Stimulated activated naive B cell treated with anti-CD40 and anti-IgM and Interleukin-4, amounts not matched to agents 10 μg/mL and 1 μg/mL and 100 μg/mL, for 72 hours (primary cell): ENCODE measurements at regions not wholly inside any gene's neighbourhood (a gene's known extent, or its start where the extent isn't known, plus 50 kb on each side); places are given as distances from the start of the nearest gene placed in this dataset.
"Not testable (repeated sequence)": the region's sequence is repeated elsewhere in the genome, so short reads cannot be mapped to it uniquely, and the experiment has no call there.

Experiments
- ATAC-seq, 2 donors: fragments of 150-1000 bp; cut with Tn5 transposase; replicated peaks; 2 replicates each; pipeline ENCODE4 v1.10.0; 2021; ENCODE audit warnings: moderate library complexity in 1 of 2
- DNase-seq: peaks from one replicate; pipeline ENCODE4 v3.0.0; 2021
- H3K27ac Mint-ChIP-seq: one replicate; pipeline ENCODE4 v1.8.0; 2022; ENCODE audit warnings: mild to moderate bottlenecking, mixed read lengths
- H3K27me3 Mint-ChIP-seq, 2 donors: one replicate each; pipeline ENCODE4 v1.8.0; 2022; ENCODE audit warnings: mixed read lengths in 2 of 2
- H3K36me3 Mint-ChIP-seq, 2 donors: one replicate each; pipeline ENCODE4 v1.8.0; 2022; ENCODE audit warnings: mixed read lengths in 2 of 2, mild to moderate bottlenecking in 1 of 2
- H3K4me1 Mint-ChIP-seq, 2 donors: one replicate each; pipeline ENCODE4 v1.8.0; 2022; ENCODE audit warnings: mixed read lengths in 2 of 2, mild to moderate bottlenecking in 1 of 2
- H3K4me3 Mint-ChIP-seq, 2 donors: one replicate each; pipeline ENCODE4 v1.8.0; 2022; ENCODE audit warnings: mild to moderate bottlenecking in 2 of 2, mixed read lengths in 2 of 2, moderate library complexity in 1 of 2
- H3K9me3 Mint-ChIP-seq, 2 donors: one replicate each; pipeline ENCODE4 v1.8.0; 2022; ENCODE audit warnings: mixed read lengths in 2 of 2, mild to moderate bottlenecking in 1 of 2

GRCh38 chr11:103820345-103820744 is 216.1 kb upstream of the DDI1 start:
- H3K9me3 Mint-ChIP-seq, H3K36me3 Mint-ChIP-seq, ATAC-seq, DNase-seq, H3K27me3 Mint-ChIP-seq, H3K4me3 Mint-ChIP-seq, H3K27ac Mint-ChIP-seq, H3K4me1 Mint-ChIP-seq: not testable (repeated sequence)

- no peak for ATAC-seq
- no peak for DNase-seq
- Mint-ChIP-seq H3K27ac (no peak overlapping the region), H3K27me3 (peaks cover 8 to 9% of the 10 kb centered on the region in 2 donors), H3K9me3 (peaks cover 1 to 5% of the 10 kb centered on the region in 2 donors), H3K36me3 (no peaks in the 10 kb centered on the region), H3K4me3 (no peak overlapping the region), H3K4me1 (no peaks in the 10 kb centered on the region)
Measured at GRCh38 chr11:103824116-103824515, 212.3 kb upstream of the DDI1 start.

DNA sequence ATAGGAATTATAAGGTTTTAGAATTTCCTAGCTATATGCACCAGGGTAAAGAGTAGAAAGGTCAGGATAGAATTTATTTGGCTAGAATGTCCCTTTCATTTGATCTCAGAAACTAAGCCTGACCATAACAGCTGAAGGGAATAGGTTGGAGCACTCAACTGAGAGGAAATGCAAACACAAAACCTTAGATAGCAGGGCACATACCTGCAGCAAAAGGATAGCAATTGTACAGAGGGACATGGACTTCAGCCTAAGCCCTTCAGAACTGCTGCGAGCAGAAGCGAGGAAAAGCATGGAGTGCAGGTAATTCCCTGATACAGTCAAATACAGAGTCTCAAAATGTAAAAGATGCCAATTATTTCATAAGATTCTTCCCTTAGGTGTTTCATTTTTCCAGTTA is 211.0 kb upstream of the DDI1 start:
- H3K27ac Mint-ChIP-seq, result no peak overlapping the region
- H3K4me1 Mint-ChIP-seq, result no peaks in the 10 kb centered on the region
- H3K4me3 Mint-ChIP-seq, result no peak overlapping the region
- no peak for DNase-seq
- peaks cover 4 to 7% of the 10 kb centered on the region in 2 donors for H3K27me3 Mint-ChIP-seq
- no peaks in the 10 kb centered on the region for H3K36me3 Mint-ChIP-seq
- no peak for ATAC-seq
- peaks cover 6 to 10% of the 10 kb centered on the region in 2 donors for H3K9me3 Mint-ChIP-seq

- H3K36me3 Mint-ChIP-seq, result peaks cover 0 to 1% of the 10 kb centered on the region in 2 donors
- DNase-seq, result no peak
- H3K4me3 Mint-ChIP-seq, result no peak overlapping the region
- no peak overlapping the region for H3K27ac Mint-ChIP-seq
- H3K4me1 Mint-ChIP-seq, result no peaks in the 10 kb centered on the region
- peaks cover 10 to 21% of the 10 kb centered on the region in 2 donors for H3K27me3 Mint-ChIP-seq
- no peak for ATAC-seq
- H3K9me3 Mint-ChIP-seq, result peaks cover 16% of the 10 kb centered on the region in 2 donors
Measured at GRCh38 chr11:103826856-103827255, 209.6 kb upstream of the DDI1 start.

DNA sequence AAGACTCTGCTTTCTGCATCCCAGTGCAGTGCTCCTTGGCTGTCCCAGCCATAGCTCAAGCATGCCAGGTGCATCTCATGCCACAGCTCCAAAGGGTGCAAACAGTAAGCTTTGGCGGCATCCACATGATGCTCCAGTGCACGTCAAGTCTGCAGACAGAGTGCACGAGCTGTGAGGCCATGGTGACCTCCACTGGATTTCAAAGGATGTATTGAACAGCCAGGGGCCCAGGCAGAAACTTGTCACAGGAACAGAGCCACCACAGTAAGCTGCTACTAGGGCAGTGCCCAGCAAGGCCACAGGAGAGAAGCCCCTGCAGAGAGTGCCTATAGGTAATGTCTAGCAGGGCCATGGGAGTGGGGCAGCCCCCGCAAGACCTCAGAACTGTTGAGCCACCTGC is 206.8 kb upstream of the DDI1 start:
- Mint-ChIP-seq H3K27me3 (peaks cover 12 to 38% of the 10 kb centered on the region in 2 donors), H3K27ac (no peak overlapping the region), H3K9me3 (peaks cover 22 to 32% of the 10 kb centered on the region in 2 donors), H3K4me3 (no peak overlapping the region), H3K36me3 (peaks cover 0 to 4% of the 10 kb centered on the region in 2 donors), H3K4me1 (no peaks in the 10 kb centered on the region)
- DNase-seq (no peak), ATAC-seq (no peak)

GRCh38 chr11:103830205-103830604 is 206.2 kb upstream of the DDI1 start:
- H3K4me3 Mint-ChIP-seq, result no peak overlapping the region
- peaks cover 12 to 38% of the 10 kb centered on the region in 2 donors for H3K27me3 Mint-ChIP-seq
- H3K4me1 Mint-ChIP-seq, result no peaks in the 10 kb centered on the region
- peaks cover 22 to 32% of the 10 kb centered on the region in 2 donors for H3K9me3 Mint-ChIP-seq
- ATAC-seq (no peak), DNase-seq (no peak)
- H3K36me3 Mint-ChIP-seq, result peaks cover 0 to 4% of the 10 kb centered on the region in 2 donors
- H3K27ac Mint-ChIP-seq, result no peak overlapping the region

- Mint-ChIP-seq H3K36me3 (peaks cover 0 to 4% of the 10 kb centered on the region in 2 donors), H3K27me3 (peaks cover 12 to 38% of the 10 kb centered on the region in 2 donors), H3K27ac (no peak overlapping the region), H3K9me3 (peaks cover 25 to 38% of the 10 kb centered on the region in 2 donors), H3K4me3 (no peak overlapping the region), H3K4me1 (no peaks in the 10 kb centered on the region)
- ATAC-seq, result no peak
- DNase-seq, result no peak
Measured at GRCh38 chr11:103832762-103833161, 203.7 kb upstream of the DDI1 start.

DNA sequence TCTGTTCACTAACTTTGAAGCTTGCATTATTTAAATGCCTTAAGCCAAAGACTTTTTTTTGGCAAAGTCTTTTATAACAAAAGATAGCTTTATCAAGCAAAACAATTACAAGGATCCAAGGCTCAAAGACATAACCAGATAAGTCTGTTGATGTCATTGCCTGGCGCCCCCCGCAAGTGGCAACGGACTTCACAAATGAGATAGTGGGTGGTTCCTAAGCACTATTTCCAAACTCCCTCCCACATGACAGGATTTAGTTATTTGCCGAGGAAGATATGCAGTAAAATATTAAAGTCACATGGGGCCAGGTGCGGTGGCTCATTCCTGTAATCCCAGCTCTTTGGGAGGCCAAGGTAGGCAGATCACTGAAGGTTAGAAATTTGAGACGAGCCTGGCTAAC is 194.2 kb upstream of the DDI1 start:
- H3K27ac Mint-ChIP-seq, result no peak overlapping the region
- no peaks in the 10 kb centered on the region for H3K27me3 Mint-ChIP-seq
- DNase-seq (no peak), ATAC-seq (no peak)
- H3K4me3 Mint-ChIP-seq, result no peak overlapping the region
- H3K9me3 Mint-ChIP-seq, result no peaks in the 10 kb centered on the region
- no peaks in the 10 kb centered on the region for H3K36me3 Mint-ChIP-seq
- peaks cover 0 to 2% of the 10 kb centered on the region in 2 donors for H3K4me1 Mint-ChIP-seq

- no peak for ATAC-seq
- Mint-ChIP-seq H3K4me3 (no peak overlapping the region), H3K4me1 (peaks cover 0 to 2% of the 10 kb centered on the region in 2 donors), H3K27me3 (no peaks in the 10 kb centered on the region), H3K27ac (no peak overlapping the region), H3K36me3 (no peaks in the 10 kb centered on the region), H3K9me3 (no peaks in the 10 kb centered on the region)
- DNase-seq, result no peak
Measured at GRCh38 chr11:103842795-103843194, 193.6 kb upstream of the DDI1 start.

DNA sequence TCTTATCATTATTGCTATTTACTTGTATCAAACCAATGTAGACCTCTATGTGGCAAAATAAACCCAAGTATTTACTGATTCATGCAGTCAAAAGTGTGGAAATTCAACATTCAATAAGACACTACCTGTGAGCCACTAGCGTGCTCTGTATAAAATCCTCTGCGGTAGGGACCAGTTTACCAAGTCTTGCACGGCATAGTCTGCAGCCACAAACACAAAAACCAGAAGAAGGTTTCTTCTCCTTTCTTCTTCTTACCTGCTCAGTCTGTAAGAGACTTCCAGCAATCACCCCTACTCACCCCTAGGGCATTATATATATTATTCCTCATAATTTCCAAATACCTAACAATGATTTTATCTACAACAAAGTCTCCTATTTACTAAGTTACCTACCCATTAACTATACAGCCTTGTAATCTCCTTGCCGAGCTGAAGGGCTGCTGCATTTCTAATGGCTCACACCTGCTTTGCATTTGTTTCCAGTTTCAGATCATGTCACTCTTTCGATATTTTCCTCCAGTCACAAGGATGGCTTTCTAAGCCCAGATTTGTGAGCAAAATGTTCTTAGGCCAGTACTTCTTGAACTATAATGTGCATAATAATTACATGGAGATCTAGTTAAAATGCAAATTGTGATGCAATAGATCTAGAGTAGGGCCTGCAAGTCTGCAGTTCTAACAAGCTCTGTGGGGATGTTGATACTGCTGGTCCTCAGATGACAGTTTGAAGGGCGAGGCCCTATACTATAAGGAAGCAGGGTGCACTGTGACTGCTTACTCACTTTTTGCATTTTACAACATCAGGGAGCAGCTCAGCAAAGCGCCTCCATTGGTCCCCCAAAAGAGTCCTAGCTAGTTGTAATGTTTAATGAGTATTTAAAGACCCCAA is 191.9 kb upstream of the DDI1 start:
- Mint-ChIP-seq H3K4me3 (no peak overlapping the region), H3K27me3 (peaks cover 0 to 5% of the 10 kb centered on the region in 2 donors), H3K36me3 (no peaks in the 10 kb centered on the region), H3K9me3 (no peaks in the 10 kb centered on the region), H3K27ac (no peak overlapping the region), H3K4me1 (peaks cover 0 to 2% of the 10 kb centered on the region in 2 donors)
- ATAC-seq, result no peak
- DNase-seq, result no peak

GRCh38 chr11:103845331-103845730 is 191.1 kb upstream of the DDI1 start:
- no peak overlapping the region for H3K27ac Mint-ChIP-seq
- no peaks in the 10 kb centered on the region for H3K9me3 Mint-ChIP-seq
- no peak overlapping the region for H3K4me3 Mint-ChIP-seq
- ATAC-seq (no peak), DNase-seq (no peak)
- H3K27me3 Mint-ChIP-seq, result peaks cover 0 to 8% of the 10 kb centered on the region in 2 donors
- peaks cover 0 to 2% of the 10 kb centered on the region in 2 donors for H3K4me1 Mint-ChIP-seq
- H3K36me3 Mint-ChIP-seq, result no peaks in the 10 kb centered on the region

GRCh38 chr11:103848686-103849085 is 187.8 kb upstream of the DDI1 start:
- no peaks in the 10 kb centered on the region for H3K9me3 Mint-ChIP-seq
- peaks cover 0 to 2% of the 10 kb centered on the region in 2 donors for H3K4me1 Mint-ChIP-seq
- no peak overlapping the region for H3K27ac Mint-ChIP-seq
- DNase-seq (no peak), ATAC-seq (no peak)
- peaks cover 0 to 11% of the 10 kb centered on the region in 2 donors for H3K27me3 Mint-ChIP-seq
- no peaks in the 10 kb centered on the region for H3K36me3 Mint-ChIP-seq
- no peak overlapping the region for H3K4me3 Mint-ChIP-seq

DNA sequence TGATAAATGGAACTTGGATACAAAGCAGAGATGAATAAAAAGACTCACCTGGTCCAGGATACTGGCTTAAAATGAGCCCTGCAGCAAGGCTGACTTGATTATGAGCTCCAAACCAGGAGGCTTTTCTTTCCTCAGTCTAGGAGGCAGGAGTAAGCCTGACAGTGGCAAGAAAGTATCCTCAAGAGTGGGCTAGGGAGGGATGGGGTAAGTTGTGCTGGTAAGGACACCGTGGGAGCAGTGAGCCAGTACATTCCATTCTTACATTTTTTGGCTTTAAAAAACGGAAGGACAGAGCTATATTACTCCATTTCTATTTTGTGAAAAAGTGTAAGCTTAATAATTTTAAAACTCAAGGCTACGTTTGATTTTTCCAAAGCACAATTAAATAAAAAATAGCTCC is 187.1 kb upstream of the DDI1 start:
- no peak overlapping the region for H3K4me3 Mint-ChIP-seq
- ATAC-seq (no peak), DNase-seq (no peak)
- H3K9me3 Mint-ChIP-seq, result no peaks in the 10 kb centered on the region
- no peak overlapping the region for H3K27ac Mint-ChIP-seq
- peaks cover 0 to 2% of the 10 kb centered on the region in 2 donors for H3K4me1 Mint-ChIP-seq
- peaks cover 0 to 11% of the 10 kb centered on the region in 2 donors for H3K27me3 Mint-ChIP-seq
- no peaks in the 10 kb centered on the region for H3K36me3 Mint-ChIP-seq

GRCh38 chr11:103850419-103851165 is 185.8 kb upstream of the DDI1 start:
- Mint-ChIP-seq H3K9me3 (no peaks in the 10 kb centered on the region), H3K4me3 (no peak overlapping the region), H3K36me3 (no peaks in the 10 kb centered on the region), H3K4me1 (no peaks in the 10 kb centered on the region), H3K27me3 (peaks cover 0 to 11% of the 10 kb centered on the region in 2 donors), H3K27ac (no peak overlapping the region)
- no peak for DNase-seq
- no peak for ATAC-seq
